HepG2 (cell line): ENCODE measurements at regions not wholly inside any gene's neighbourhood (a gene's known extent, or its start where the extent isn't known, plus 50 kb on each side); places are given as distances from the start of the nearest gene placed in this dataset.

ENCODE experiments used
- CBX5 ChIP-seq: sonication (generic); formaldehyde crosslinking; IDR thresholded peaks from 2 replicates; pipeline ENCODE4 v1.4.0; 2020; ENCODE audit warnings: missing genetic modification reagents, borderline replicate concordance
- CREB1 ChIP-seq, 2 experiments: fragments of 450-650 bp in 1 of 2; IDR thresholded peaks; 2 replicates each; pipeline ENCODE4 v1.6.1; 2016 to 2017; ENCODE audit warnings: control low read depth in 1 of 2, mild to moderate bottlenecking in 1 of 2, missing compliant biosample characterization in 1 of 2, missing genetic modification characterization in 1 of 2
- HNRNPH1 ChIP-seq: fragments of 200-400 bp; formaldehyde crosslinking; optimal IDR thresholded peaks from 2 replicates; pipeline ENCODE3; 2017; ENCODE audit warnings: mild to moderate bottlenecking, low read depth, low read length
- KAT7 ChIP-seq: IDR thresholded peaks from 2 replicates; pipeline ENCODE4 v1.6.1; 2018; ENCODE audit warnings: borderline replicate concordance, missing compliant biosample characterization
- MTF2 ChIP-seq: sonication (generic); formaldehyde crosslinking; IDR thresholded peaks from 2 replicates; pipeline ENCODE4 v1.5.0; 2020; ENCODE audit warnings: missing genetic modification reagents, borderline replicate concordance
- NONO ChIP-seq, 2 experiments: fragments of 450-650 bp in 1 of 2; sonication (generic) in 1 of 2; formaldehyde crosslinking in 1 of 2; IDR thresholded peaks in 1 of 2; conservative IDR thresholded peaks in 1 of 2; 2 replicates each; pipeline versions ENCODE4 v1.6.1 to v1.8.0; 2017 to 2022; ENCODE audit warnings: mild to moderate bottlenecking in 1 of 2, missing genetic modification reagents in 1 of 2, moderate library complexity in 1 of 2
- ZNF317 ChIP-seq: sonication (generic); formaldehyde crosslinking; IDR thresholded peaks from 2 replicates; pipeline ENCODE4 v1.5.0; 2020; ENCODE audit warnings: mild to moderate bottlenecking, missing genetic modification reagents
- ZNF367 ChIP-seq: sonication (generic); formaldehyde crosslinking; IDR thresholded peaks from 2 replicates; pipeline ENCODE4 v1.4.0; 2020; ENCODE audit warnings: missing genetic modification reagents, borderline replicate concordance
- ZNF556 ChIP-seq: sonication (generic); formaldehyde crosslinking; IDR thresholded peaks from 2 replicates; pipeline ENCODE4 v1.4.0; 2020; ENCODE audit warnings: mild to moderate bottlenecking, missing genetic modification reagents, borderline replicate concordance
- TF ChIP-seq, protein P1 (sequence below): sonication (generic); formaldehyde crosslinking; IDR thresholded peaks from 2 replicates; pipeline ENCODE4 v1.4.0; 2020; ENCODE audit warnings: missing genetic modification reagents
- TF ChIP-seq, protein P2 (sequence below): sonication (generic); formaldehyde crosslinking; conservative IDR thresholded peaks from 2 replicates; pipeline ENCODE4 v1.8.0; 2022; ENCODE audit warnings: low read depth, missing genetic modification reagents
- TF ChIP-seq, protein P3 (sequence below): sonication (generic); formaldehyde crosslinking; IDR thresholded peaks from 2 replicates; pipeline ENCODE4 v1.4.0; 2020; ENCODE audit warnings: low read depth, mild to moderate bottlenecking, missing genetic modification reagents
- TF ChIP-seq, protein P4 (sequence below): sonication (generic); formaldehyde crosslinking; IDR thresholded peaks from 2 replicates; pipeline ENCODE4 v1.8.0; 2022; ENCODE audit warnings: mild to moderate bottlenecking, missing genetic modification reagents
- TF ChIP-seq, protein P5 (sequence below): sonication (generic); formaldehyde crosslinking; IDR thresholded peaks from 2 replicates; pipeline ENCODE4 v1.4.0; 2020; ENCODE audit warnings: mild to moderate bottlenecking, missing genetic modification reagents
- TF ChIP-seq, protein P6 (sequence below): sonication (generic); formaldehyde crosslinking; IDR thresholded peaks from 2 replicates; pipeline ENCODE4 v1.4.0; 2020; ENCODE audit warnings: missing genetic modification reagents, borderline replicate concordance
- TF ChIP-seq, protein P7 (sequence below): sonication (generic); formaldehyde crosslinking; IDR thresholded peaks from 2 replicates; pipeline ENCODE4 v1.4.0; 2020; ENCODE audit warnings: missing genetic modification reagents; ENCODE audit errors: not compliant biosample characterization

DNA sequence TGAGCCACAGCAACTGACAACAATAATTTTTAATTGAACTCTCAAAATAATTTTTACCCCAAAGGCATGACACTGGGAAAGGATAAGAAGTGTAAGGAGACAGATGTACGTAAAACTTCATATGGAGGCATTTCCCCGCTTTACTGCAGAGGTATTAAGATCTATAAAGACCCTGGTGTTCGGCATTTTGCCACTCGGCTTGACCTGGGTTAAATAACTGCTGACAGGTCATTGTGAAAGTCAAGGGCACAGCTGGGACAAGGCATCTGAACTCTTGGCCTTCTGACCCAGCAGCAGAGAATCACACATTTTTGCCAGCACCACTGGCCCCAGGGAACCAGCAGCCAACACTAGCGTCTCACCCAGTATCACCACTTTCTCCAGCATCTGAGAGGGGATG is 372.1 kb downstream of the SOX9 start (continued):
- TF ChIP-seq, protein P1, sequence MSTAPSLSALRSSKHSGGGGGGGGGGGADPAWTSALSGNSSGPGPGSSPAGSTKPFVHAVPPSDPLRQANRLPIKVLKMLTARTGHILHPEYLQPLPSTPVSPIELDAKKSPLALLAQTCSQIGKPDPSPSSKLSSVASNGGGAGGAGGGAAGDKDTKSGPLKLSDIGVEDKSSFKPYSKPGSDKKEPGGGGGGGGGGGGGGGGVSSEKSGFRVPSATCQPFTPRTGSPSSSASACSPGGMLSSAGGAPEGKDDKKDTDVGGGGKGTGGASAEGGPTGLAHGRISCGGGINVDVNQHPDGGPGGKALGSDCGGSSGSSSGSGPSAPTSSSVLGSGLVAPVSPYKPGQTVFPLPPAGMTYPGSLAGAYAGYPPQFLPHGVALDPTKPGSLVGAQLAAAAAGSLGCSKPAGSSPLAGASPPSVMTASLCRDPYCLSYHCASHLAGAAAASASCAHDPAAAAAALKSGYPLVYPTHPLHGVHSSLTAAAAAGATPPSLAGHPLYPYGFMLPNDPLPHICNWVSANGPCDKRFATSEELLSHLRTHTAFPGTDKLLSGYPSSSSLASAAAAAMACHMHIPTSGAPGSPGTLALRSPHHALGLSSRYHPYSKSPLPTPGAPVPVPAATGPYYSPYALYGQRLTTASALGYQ (CRISPR knock-in tag), result peak; percentile 40; the same call in 1 of the 2 replicates
- TF ChIP-seq, protein P2, sequence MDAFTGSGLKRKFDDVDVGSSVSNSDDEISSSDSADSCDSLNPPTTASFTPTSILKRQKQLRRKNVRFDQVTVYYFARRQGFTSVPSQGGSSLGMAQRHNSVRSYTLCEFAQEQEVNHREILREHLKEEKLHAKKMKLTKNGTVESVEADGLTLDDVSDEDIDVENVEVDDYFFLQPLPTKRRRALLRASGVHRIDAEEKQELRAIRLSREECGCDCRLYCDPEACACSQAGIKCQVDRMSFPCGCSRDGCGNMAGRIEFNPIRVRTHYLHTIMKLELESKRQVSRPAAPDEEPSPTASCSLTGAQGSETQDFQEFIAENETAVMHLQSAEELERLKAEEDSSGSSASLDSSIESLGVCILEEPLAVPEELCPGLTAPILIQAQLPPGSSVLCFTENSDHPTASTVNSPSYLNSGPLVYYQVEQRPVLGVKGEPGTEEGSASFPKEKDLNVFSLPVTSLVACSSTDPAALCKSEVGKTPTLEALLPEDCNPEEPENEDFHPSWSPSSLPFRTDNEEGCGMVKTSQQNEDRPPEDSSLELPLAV (CRISPR knock-in tag), result no peak
- no peak for TF ChIP-seq NONO (IDR thresholded peaks at IDR 0.05)
- no peak for TF ChIP-seq NONO (CRISPR knock-in tag; conservative IDR thresholded peaks at IDR 0.05)
- TF ChIP-seq, protein P3, sequence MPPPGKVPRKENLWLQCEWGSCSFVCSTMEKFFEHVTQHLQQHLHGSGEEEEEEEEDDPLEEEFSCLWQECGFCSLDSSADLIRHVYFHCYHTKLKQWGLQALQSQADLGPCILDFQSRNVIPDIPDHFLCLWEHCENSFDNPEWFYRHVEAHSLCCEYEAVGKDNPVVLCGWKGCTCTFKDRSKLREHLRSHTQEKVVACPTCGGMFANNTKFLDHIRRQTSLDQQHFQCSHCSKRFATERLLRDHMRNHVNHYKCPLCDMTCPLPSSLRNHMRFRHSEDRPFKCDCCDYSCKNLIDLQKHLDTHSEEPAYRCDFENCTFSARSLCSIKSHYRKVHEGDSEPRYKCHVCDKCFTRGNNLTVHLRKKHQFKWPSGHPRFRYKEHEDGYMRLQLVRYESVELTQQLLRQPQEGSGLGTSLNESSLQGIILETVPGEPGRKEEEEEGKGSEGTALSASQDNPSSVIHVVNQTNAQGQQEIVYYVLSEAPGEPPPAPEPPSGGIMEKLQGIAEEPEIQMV (CRISPR knock-in tag), result no peak
- no peak for TF ChIP-seq CBX5 (CRISPR knock-in tag)
- TF ChIP-seq, protein P4, sequence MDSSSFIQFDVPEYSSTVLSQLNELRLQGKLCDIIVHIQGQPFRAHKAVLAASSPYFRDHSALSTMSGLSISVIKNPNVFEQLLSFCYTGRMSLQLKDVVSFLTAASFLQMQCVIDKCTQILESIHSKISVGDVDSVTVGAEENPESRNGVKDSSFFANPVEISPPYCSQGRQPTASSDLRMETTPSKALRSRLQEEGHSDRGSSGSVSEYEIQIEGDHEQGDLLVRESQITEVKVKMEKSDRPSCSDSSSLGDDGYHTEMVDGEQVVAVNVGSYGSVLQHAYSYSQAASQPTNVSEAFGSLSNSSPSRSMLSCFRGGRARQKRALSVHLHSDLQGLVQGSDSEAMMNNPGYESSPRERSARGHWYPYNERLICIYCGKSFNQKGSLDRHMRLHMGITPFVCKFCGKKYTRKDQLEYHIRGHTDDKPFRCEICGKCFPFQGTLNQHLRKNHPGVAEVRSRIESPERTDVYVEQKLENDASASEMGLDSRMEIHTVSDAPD, result 0 out of 2 replicates have a peak, but pooled peaks have one; percentile 43
- TF ChIP-seq ZNF367, result no peak
- TF ChIP-seq, protein P5, sequence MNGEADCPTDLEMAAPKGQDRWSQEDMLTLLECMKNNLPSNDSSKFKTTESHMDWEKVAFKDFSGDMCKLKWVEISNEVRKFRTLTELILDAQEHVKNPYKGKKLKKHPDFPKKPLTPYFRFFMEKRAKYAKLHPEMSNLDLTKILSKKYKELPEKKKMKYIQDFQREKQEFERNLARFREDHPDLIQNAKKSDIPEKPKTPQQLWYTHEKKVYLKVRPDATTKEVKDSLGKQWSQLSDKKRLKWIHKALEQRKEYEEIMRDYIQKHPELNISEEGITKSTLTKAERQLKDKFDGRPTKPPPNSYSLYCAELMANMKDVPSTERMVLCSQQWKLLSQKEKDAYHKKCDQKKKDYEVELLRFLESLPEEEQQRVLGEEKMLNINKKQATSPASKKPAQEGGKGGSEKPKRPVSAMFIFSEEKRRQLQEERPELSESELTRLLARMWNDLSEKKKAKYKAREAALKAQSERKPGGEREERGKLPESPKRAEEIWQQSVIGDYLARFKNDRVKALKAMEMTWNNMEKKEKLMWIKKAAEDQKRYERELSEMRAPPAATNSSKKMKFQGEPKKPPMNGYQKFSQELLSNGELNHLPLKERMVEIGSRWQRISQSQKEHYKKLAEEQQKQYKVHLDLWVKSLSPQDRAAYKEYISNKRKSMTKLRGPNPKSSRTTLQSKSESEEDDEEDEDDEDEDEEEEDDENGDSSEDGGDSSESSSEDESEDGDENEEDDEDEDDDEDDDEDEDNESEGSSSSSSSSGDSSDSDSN (CRISPR knock-in tag), result no peak
- TF ChIP-seq MTF2 (CRISPR knock-in tag), result no peak
- TF ChIP-seq ZNF317 (CRISPR knock-in tag), result no peak
- no peak for TF ChIP-seq ZNF556
- TF ChIP-seq, protein P6, sequence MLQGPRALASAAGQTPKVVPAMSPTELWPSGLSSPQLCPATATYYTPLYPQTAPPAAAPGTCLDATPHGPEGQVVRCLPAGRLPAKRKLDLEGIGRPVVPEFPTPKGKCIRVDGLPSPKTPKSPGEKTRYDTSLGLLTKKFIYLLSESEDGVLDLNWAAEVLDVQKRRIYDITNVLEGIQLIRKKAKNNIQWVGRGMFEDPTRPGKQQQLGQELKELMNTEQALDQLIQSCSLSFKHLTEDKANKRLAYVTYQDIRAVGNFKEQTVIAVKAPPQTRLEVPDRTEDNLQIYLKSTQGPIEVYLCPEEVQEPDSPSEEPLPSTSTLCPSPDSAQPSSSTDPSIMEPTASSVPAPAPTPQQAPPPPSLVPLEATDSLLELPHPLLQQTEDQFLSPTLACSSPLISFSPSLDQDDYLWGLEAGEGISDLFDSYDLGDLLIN (CRISPR knock-in tag), result no peak
- no peak for TF ChIP-seq HNRNPH1
- no peak for TF ChIP-seq KAT7
- no peak for TF ChIP-seq CREB1 (IDR thresholded peaks at IDR 0.05)
- no peak for TF ChIP-seq CREB1 (CRISPR knock-in tag; IDR thresholded peaks at IDR 0.05)
- TF ChIP-seq, protein P7, sequence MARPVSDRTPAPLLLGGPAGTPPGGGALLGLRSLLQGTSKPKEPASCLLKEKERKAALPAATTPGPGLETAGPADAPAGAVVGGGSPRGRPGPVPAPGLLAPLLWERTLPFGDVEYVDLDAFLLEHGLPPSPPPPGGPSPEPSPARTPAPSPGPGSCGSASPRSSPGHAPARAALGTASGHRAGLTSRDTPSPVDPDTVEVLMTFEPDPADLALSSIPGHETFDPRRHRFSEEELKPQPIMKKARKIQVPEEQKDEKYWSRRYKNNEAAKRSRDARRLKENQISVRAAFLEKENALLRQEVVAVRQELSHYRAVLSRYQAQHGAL, result no peak
